GM19099 (cell line): ENCODE measurements at regions not wholly inside any gene's neighbourhood (a gene's known extent, or its start where the extent isn't known, plus 50 kb on each side); places are given as distances from the start of the nearest gene placed in this dataset.

ENCODE experiments used
- POLR2A ChIP-seq: IDR thresholded peaks from 3 replicates; pipeline ENCODE4 v1.6.1; 2011; ENCODE audit warnings: low read depth; ENCODE audit not compliant: insufficient read length; ENCODE audit errors: extremely low read depth

GRCh38 chr13:22938576-22938975 is 242.2 kb upstream of the SGCG start:
- no peak for TF ChIP-seq POLR2A

GRCh38 chr13:22939157-22939556 is 241.6 kb upstream of the SGCG start:
- TF ChIP-seq POLR2A: no peak

- TF ChIP-seq POLR2A: no peak
Observed at GRCh38 chr13:22940090-22940710, 240.6 kb upstream of the SGCG start.

- no peak for TF ChIP-seq POLR2A
Observed at GRCh38 chr13:22940736-22941135, 240.0 kb upstream of the SGCG start.

GRCh38 chr13:22944378-22944777 is 236.4 kb upstream of the SGCG start:
- TF ChIP-seq POLR2A: no peak

GRCh38 chr13:22945321-22946226 is 235.2 kb upstream of the SGCG start:
- no peak for TF ChIP-seq POLR2A

- TF ChIP-seq POLR2A: no peak
Observed at GRCh38 chr13:22948421-22948820, 232.4 kb upstream of the SGCG start.

- no peak for TF ChIP-seq POLR2A
Observed at GRCh38 chr13:22960827-22961226, 220.0 kb upstream of the SGCG start.

- no peak for TF ChIP-seq POLR2A
Observed at GRCh38 chr13:22961835-22962537, 218.8 kb upstream of the SGCG start.

- no peak for TF ChIP-seq POLR2A
Observed at GRCh38 chr13:22964245-22964966, 216.4 kb upstream of the SGCG start.

GRCh38 chr13:22967669-22968068 is 213.1 kb upstream of the SGCG start:
- TF ChIP-seq POLR2A: no peak

- TF ChIP-seq POLR2A: no peak
Observed at GRCh38 chr13:22979952-22980351, 200.8 kb upstream of the SGCG start.

GRCh38 chr13:22980936-22981335 is 199.8 kb upstream of the SGCG start:
- no peak for TF ChIP-seq POLR2A

GRCh38 chr13:22993148-22993547 is 187.6 kb upstream of the SGCG start:
- TF ChIP-seq POLR2A: no peak

- TF ChIP-seq POLR2A: no peak
Observed at GRCh38 chr13:23003446-23003845, 177.3 kb upstream of the SGCG start.
